Stimulated activated CD4-positive, alpha-beta T cell treated with anti-CD3 and anti-CD28 coated beads, Interleukin-2, amount 100 ng/mL, for 24 hours (primary cell): ENCODE measurements at regions not wholly inside any gene's neighbourhood (a gene's known extent, or its start where the extent isn't known, plus 50 kb on each side); places are given as distances from the start of the nearest gene placed in this dataset.
"Not testable (repeated sequence)": the region's sequence is repeated elsewhere in the genome, so short reads cannot be mapped to it uniquely, and the experiment has no call there.

Experiments used
- DNase-seq, 2 donors: peaks; one replicate each; pipeline ENCODE4 v3.0.0-alpha.2; 2020

- no peak for DNase-seq
Measured at GRCh38 chr4:53865054-53865453, 199.4 kb downstream of the CHIC2 start.

GRCh38 chr4:53863736-53864365, 200.6 kb downstream of the CHIC2 start:
- DNase-seq, result no peak

- no peak for DNase-seq
Measured at GRCh38 chr4:53863158-53863557, 201.2 kb downstream of the CHIC2 start.

- no peak for DNase-seq
Measured at GRCh38 chr4:53861856-53862610, 202.4 kb downstream of the CHIC2 start.

GRCh38 chr4:53859305-53859704, 205.1 kb downstream of the CHIC2 start:
- DNase-seq, result no peak

- no peak for DNase-seq
Measured at GRCh38 chr4:53858744-53859143, 205.7 kb downstream of the CHIC2 start.

- no peak for DNase-seq
Measured at GRCh38 chr4:53855581-53856250, 208.7 kb downstream of the CHIC2 start.

GRCh38 chr4:53854991-53855568, 209.3 kb downstream of the CHIC2 start:
- no peak for DNase-seq

- no peak for DNase-seq
Measured at GRCh38 chr4:53852343-53852742, 212.1 kb downstream of the CHIC2 start.

- no peak for DNase-seq
Measured at GRCh38 chr4:53847965-53848364, 216.4 kb downstream of the CHIC2 start.

- no peak for DNase-seq
Measured at GRCh38 chr4:53844551-53844950, 219.9 kb downstream of the CHIC2 start.

- no peak for DNase-seq
Measured at GRCh38 chr4:53844133-53844532, 220.3 kb downstream of the CHIC2 start.

GRCh38 chr4:53841711-53842110, 222.7 kb downstream of the CHIC2 start:
- DNase-seq, result no peak

GRCh38 chr4:53840643-53841042, 223.8 kb downstream of the CHIC2 start:
- no peak for DNase-seq

GRCh38 chr4:53833302-53834003, 231.0 kb downstream of the CHIC2 start:
- not testable (repeated sequence) for DNase-seq

- no peak for DNase-seq
Measured at GRCh38 chr4:53832549-53832948, 231.9 kb downstream of the CHIC2 start.

- DNase-seq, result no peak
Measured at GRCh38 chr4:53830511-53830910, 233.9 kb downstream of the CHIC2 start.

GRCh38 chr4:53821179-53821851, 230.0 kb upstream of the LNX1 start:
- DNase-seq, result no peak

GRCh38 chr4:53818104-53818503, 226.8 kb upstream of the LNX1 start:
- no peak for DNase-seq

GRCh38 chr4:53816561-53816960, 225.3 kb upstream of the LNX1 start:
- DNase-seq, result no peak

GRCh38 chr4:53815281-53815680, 224.0 kb upstream of the LNX1 start:
- DNase-seq, result no peak

GRCh38 chr4:53813998-53814397, 222.7 kb upstream of the LNX1 start:
- no peak for DNase-seq

- DNase-seq, result no peak
Measured at GRCh38 chr4:53810643-53811042, 219.4 kb upstream of the LNX1 start.
